ENCODE measurements at regions not wholly inside any gene's neighbourhood (a gene's known extent, or its start where the extent isn't known, plus 50 kb on each side); places are given as distances from the start of the nearest gene placed in this dataset.

GRCh38 chr6:80618953-80619352 lies 512.5 kb downstream of the BCKDHB start:
- intact Hi-C loops (cut with micrococcal nuclease): no loop called here
- H3K4me3 ChIP-seq (replicated peaks in 1 of 3; ENCODE audit: low read depth in 2 of 3, low read length in 3 of 3): no peak overlapping the region
- no peak overlapping the region for H3K4me2 ChIP-seq (replicated peaks; ENCODE audit: extremely low read depth, low read length, poor library complexity, severe bottlenecking)
- Mint-ChIP-seq H3K27ac (no peak overlapping the region), H3K4me1 (no peaks in the 10 kb centered on the region), H3K36me3 (no peaks in the 10 kb centered on the region), H3K9me3 (peaks cover 3 to 17% (median 11%) of the 10 kb centered on the region in 7 donors), H3K4me3 (no peak overlapping the region), H3K27me3 (ENCODE audit: low read depth in 3 of 3) (peaks cover 0 to 2% (median 2%) of the 10 kb centered on the region in 3 donors)
- H3K9me3 ChIP-seq (replicated peaks in 1 of 2; ENCODE audit: control insufficient read depth in 1 of 2, insufficient read depth in 1 of 2, low read length in 2 of 2): peaks cover 8 to 17% of the 10 kb centered on the region in 2 donors
- no peak overlapping the region for H2AFZ ChIP-seq (ENCODE audit: insufficient read depth, low read depth, low read length, poor library complexity, severe bottlenecking)
- no peak for DNase-seq
- no peak overlapping the region for H3K27ac ChIP-seq (ENCODE audit: low read depth in 1 of 2, low read length in 2 of 2)
- H3K79me2 ChIP-seq (ENCODE audit: insufficient read depth, low read length): no peaks in the 10 kb centered on the region
- H3K9ac ChIP-seq (ENCODE audit: insufficient read depth, low read length, poor library complexity, severe bottlenecking): no peak overlapping the region
- no peaks in the 10 kb centered on the region for H4K20me1 ChIP-seq (ENCODE audit: insufficient read depth, low read length)
- H3K36me3 ChIP-seq (replicated peaks in 1 of 2; ENCODE audit: control insufficient read depth in 1 of 2, insufficient read depth in 2 of 2, low read length in 2 of 2): no peaks in the 10 kb centered on the region
- WGBS (ENCODE audit: insufficient coverage): no CpG with 5 or more reads among the region's 4 CpGs
- no peaks in the 10 kb centered on the region for H3K4me1 ChIP-seq (ENCODE audit: control insufficient read depth in 1 of 2, insufficient read depth in 2 of 2, low read length in 2 of 2)
- TF ChIP-seq CTCF (IDR thresholded peaks at IDR 0.05): no peak
- H3K27me3 ChIP-seq (ENCODE audit: control insufficient read depth in 2 of 2, insufficient read depth in 2 of 2, low read length in 2 of 2): no peaks in the 10 kb centered on the region

- no peaks in the 10 kb centered on the region for H4K20me1 ChIP-seq (ENCODE audit: insufficient read depth, low read length)
- WGBS (ENCODE audit: insufficient coverage): 86% methylated on average over 1 of the region's 1 CpG
- Mint-ChIP-seq H3K27me3 (ENCODE audit: low read depth in 3 of 3) (peaks cover 0 to 2% (median 2%) of the 10 kb centered on the region in 3 donors), H3K27ac (no peak overlapping the region), H3K4me1 (peaks cover 17% of the 10 kb centered on the region), H3K9me3 (peaks cover 3 to 20% (median 9%) of the 10 kb centered on the region in 7 donors), H3K4me3 (no peak overlapping the region), H3K36me3 (no peaks in the 10 kb centered on the region)
- H3K79me2 ChIP-seq (ENCODE audit: insufficient read depth, low read length): no peaks in the 10 kb centered on the region
- peaks cover 12 to 17% of the 10 kb centered on the region in 2 donors for H3K4me1 ChIP-seq (ENCODE audit: control insufficient read depth in 1 of 2, insufficient read depth in 2 of 2, low read length in 2 of 2)
- H3K27me3 ChIP-seq (ENCODE audit: control insufficient read depth in 2 of 2, insufficient read depth in 2 of 2, low read length in 2 of 2): no peaks in the 10 kb centered on the region
- DNase-seq: no peak
- no peak overlapping the region for H2AFZ ChIP-seq (ENCODE audit: insufficient read depth, low read depth, low read length, poor library complexity, severe bottlenecking)
- H3K9me3 ChIP-seq (replicated peaks in 1 of 2; ENCODE audit: control insufficient read depth in 1 of 2, insufficient read depth in 1 of 2, low read length in 2 of 2): no peaks in the 10 kb centered on the region
- H3K9ac ChIP-seq (ENCODE audit: insufficient read depth, low read length, poor library complexity, severe bottlenecking): no peak overlapping the region
- H3K4me3 ChIP-seq (replicated peaks in 1 of 3; ENCODE audit: low read depth in 2 of 3, low read length in 3 of 3): no peak overlapping the region
- no peak for TF ChIP-seq CTCF (IDR thresholded peaks at IDR 0.05)
- no peak overlapping the region for H3K4me2 ChIP-seq (replicated peaks; ENCODE audit: extremely low read depth, low read length, poor library complexity, severe bottlenecking)
- intact Hi-C loops (cut with micrococcal nuclease): no loop called here
- H3K36me3 ChIP-seq (replicated peaks in 1 of 2; ENCODE audit: control insufficient read depth in 1 of 2, insufficient read depth in 2 of 2, low read length in 2 of 2): no peaks in the 10 kb centered on the region
- H3K27ac ChIP-seq (ENCODE audit: low read depth in 1 of 2, low read length in 2 of 2): no peak overlapping the region
Measured at GRCh38 chr6:80610846-80611245, 504.4 kb downstream of the BCKDHB start.

Measured in CD14-positive monocyte (primary cell).